HG03097 (cell line): ENCODE measurements at regions not wholly inside any gene's neighbourhood (a gene's known extent, or its start where the extent isn't known, plus 50 kb on each side); places are given as distances from the start of the nearest gene placed in this dataset.
"Not testable (repeated sequence)": the region's sequence is repeated elsewhere in the genome, so short reads cannot be mapped to it uniquely, and the experiment has no call there.

ENCODE experiments used
- ATAC-seq: cut with Tn5 transposase; IDR thresholded peaks from one replicate; pipeline ENCODE4 v1.9.1; 2021; ENCODE audit not compliant: unreplicated experiment, low FRiP score

DNA sequence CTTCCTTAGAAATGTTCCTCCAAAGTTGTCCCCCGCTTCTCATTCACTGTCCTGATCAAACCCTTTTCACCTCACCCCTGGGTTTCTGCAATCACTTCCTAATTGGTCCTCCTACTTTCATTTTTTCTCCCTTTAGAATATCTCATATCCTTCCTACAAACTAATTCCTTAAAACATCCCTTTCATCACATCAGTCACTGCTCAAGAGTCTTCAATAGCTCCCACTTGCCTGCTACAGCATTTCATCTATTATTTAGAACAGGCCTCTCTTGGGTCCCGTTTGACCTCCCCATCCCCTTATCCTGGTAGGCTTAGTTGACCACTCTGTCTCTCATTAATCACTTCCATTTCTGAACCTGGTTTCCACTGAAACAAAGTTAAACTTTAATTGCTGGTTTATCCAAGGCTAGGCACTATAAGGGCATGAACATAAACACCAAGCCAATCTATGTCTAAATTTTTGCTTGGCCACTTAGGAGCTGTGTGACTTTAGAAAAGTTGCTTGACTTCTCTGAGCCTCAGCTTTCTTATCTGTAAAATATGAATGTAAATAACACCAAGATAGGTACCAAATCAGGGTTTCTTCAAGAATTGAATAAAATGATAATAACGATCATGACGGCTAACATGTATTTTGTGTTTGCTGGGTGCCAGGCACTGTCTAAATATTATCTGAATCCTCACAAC is 202.1 kb upstream of the WWC1 start:
- no peak for ATAC-seq

DNA sequence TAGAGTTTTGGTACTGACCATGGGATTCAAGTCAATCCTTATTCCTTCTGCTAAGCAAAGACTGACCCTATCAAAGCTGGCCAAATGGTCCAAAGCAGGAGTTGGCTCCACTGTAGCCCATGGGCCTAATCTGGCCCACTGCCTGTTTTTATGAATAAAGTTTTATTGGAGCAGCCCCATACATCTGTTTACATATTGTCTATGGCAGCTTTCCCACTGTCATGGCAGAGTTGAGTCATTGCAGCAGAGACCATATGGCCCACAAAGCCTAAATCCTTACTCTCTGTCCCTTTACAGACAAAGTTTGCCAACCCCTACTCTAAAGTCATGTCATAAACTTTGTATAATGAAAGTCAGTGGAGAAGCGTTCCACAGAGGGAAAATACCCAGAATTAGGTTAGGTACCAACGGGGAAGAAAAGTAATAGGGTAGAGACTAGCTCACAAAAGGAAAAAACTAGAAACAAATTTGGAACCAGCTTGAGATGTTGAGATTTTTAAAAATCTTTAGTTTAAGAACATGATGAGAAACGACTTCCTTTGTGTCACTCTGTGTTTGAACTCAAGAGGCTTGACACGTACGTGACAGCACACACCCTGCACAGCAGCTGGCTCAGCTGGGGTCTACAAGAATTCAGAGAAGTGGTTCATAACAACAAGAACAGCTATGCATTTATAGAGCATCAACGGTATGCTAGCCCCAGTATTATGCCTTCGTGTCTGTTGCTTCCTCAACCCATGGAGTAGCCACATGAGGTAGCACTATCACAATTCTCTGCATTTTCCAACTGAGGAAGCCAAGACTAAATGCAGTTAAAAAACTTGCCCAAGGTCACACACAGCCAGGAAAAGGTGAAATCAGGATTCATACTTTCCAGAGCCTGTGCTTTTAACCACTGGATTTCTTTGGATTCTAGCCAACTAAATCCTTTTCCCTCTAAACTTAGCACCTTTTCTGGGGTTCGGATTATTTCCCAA is 198.9 kb upstream of the WWC1 start:
- ATAC-seq, result no peak

DNA sequence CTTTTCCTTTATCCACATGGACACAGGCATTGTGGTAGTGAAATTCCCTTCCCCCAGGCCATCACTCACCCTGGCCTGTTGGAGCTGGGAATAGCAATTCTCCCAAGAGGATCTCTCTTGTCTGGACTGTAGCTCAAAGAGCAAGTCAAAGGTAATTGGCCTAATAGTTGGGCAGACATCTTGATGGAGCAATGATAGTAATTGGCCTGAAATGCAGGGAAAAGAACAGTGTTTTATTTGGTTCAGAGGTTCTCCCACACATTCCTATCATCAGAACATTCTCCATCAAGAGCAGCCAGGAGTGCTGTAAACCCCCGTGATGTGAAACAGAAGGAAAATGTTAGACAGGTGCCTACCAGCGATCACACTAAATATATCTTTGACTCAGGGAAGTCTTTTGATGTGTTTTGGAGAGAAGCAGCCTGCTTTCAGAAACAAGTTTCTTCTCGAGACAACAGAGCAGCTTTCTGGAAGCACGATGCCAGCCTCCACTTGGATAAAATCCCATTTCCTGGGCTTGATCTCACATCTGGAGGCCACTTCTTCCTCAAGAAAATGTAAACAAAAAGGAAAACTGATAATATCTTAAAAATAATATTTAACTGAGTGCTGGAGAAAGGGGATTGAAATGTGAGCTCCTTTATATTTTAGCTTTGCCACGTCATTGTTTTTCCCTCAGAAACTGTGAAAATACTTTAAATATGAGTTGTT is 198.1 kb upstream of the WWC1 start:
- no peak for ATAC-seq

DNA sequence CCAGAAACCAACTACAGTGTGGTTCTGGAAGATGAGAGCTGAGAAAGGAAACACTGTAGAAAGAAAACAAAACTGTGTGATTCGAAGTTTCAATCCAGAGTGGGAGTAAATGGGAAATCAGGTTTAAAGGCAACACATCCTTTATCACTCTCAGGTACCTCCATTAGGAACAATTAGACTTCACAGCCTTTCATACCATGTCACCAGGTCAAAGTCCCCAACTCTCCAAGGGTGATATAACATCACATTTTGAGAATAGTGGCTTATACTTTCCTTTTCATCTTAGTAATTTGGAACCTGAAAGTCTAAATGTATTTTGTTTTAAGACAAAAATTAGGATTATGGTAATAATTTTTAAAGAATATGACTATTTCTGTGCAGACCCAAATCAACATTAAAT is 194.9 kb upstream of the WWC1 start:
- ATAC-seq, result no peak

DNA sequence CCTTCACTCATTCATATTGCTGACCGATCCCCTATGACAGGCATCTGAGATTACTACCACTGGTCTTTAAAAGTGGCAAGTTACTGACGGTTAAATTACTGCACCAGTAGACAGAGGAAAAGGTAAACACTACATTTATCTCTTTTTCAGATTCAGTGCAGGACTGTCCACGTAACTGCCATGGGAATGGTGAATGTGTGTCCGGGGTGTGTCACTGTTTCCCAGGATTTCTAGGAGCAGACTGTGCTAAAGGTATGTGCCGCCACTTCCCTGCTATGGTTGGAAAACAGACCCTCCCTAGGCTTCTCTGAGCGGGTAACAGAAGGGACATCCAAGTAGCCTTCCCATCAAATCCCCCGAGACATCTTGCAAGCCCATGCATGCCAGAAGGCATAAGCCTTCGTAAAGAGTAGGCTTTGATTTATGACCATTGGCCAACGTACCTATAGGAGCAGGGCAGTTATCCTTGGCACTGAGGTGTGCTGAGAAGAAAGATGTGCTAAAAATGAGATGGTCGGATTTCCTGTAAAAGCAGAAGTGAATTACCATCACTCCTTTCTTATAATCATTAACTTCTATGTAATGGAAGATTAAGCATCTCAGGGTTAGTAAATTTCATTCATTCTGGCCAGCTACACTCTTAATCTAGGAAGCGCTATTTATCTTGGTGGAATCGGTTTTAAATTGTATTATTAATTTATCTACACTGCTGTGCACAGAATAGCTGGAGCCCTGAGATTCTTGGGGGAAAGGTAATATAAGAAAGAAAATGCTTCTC is 193.4 kb upstream of the WWC1 start:
- no peak for ATAC-seq

DNA sequence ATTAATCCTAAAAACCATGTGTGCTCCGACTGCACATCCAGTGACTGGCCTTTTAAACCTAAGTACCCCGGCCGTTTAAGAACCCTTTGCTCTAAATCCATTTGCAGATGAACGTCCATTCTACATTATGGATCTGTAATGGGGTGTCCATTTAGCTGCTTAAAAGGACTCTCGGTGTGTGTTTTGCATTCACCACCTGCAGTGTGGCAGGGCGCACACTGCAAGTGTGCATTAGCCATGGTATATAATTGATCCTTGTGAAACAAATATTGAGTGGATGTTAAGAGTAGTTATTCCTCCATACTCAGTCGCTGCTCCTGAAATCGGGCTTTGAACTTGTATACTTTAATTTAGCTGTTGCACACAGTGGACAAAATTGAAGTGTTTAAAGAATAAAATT is 190.1 kb upstream of the WWC1 start:
- no peak for ATAC-seq

DNA sequence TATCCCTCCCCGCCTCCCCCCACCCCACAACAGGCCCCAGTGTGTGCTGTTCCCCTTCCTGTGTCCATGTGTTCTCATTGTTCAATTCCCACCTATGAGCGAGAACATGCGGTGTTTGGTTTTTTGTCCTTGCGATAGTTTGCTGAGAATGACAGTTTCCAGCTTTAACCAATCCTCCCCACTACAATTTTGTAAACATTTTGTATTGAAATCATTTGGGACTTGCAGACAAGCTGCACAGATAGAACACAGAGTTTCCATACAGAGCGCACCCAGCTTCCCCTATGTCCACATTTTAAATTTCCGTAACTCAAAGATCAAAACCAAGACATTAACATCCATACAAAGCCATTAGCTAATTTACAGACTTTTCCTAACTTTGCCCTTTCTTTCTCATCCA is 188.4 kb upstream of the WWC1 start:
- ATAC-seq, result not testable (repeated sequence)

DNA sequence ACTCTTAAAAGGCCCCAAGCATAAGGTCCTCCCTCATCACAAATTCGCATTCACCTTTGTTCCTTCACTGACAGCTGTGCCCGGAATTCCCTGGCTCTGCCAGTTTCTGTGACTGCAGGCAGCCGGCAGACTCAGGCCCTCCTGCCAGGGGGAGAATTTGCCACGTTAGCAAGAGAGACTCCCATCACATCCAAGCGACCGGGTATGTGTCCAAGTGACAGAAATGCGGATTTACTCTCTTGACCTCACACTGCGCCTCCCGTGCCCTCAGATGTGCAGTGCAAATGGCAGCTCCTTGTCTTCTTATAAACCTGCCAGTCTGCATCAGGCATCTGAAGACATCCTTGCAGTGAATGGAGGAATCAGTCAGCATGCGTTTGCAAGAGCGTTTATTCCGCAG is 187.1 kb upstream of the WWC1 start:
- no peak for ATAC-seq

DNA sequence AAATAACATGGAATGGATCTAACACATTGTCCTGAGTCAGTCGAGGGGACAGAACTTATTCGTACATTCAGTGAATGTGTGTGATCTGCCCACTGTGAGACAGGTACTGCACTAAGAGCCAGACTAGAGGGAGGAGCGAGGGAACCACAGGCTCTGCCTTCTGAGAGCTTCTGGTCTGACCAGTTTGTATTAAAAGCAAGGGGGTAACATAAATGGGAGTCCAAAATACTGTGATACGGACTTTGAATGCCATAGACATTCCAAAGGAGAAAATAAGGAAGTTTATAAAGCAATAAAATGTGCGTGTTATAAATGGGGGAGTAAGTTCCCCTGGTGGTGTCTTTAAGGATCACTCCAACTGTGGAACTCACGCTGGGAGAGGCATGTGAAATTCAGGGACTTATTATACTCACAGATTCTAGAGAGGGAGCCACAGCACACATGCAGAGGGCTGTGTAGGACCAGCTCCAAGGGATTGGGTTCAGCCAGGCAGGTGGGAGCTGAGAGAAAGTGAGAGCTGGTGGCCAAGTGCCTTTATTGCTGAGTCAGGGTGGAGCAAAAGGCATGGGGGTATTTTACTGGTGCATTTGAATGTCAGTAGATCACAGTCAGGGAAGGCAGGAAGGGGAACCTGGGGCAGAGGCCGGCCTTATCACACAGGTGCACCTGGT is 186.5 kb upstream of the WWC1 start:
- ATAC-seq, result no peak

DNA sequence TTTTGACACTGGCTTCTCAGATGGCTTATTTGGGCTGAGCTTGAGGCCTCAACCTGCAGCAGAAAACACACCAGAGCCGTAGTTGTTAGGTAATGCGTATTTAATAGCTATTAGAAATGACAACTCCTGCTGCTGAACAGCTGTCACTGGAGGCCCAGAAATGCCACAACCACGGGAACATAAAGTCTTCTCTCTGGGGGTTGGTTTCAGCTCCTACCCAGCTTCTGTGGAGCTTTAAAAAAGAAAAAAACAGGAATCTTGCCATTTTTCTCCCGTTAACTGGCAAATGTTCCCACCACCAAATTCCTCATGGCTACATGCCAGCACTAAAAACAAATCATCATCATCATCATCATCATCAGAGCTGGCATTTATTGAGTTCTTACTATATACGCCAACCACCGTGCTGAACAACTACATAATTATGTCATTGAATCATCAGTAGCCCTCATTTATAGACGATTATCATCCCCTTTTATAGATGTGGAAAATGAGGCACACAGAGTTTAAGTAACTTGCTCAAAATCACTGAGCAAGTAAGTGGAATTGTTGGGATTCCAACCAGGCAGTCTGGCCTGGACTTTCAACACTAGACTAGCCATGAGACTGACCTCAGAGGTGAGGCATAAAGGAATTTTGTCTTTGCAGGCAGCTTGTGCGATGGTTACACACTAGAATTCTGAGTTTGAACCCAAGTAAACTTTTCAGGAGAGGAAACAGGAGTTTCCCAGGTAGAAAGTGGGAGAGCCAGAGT is 185.3 kb upstream of the WWC1 start:
- no peak for ATAC-seq

DNA sequence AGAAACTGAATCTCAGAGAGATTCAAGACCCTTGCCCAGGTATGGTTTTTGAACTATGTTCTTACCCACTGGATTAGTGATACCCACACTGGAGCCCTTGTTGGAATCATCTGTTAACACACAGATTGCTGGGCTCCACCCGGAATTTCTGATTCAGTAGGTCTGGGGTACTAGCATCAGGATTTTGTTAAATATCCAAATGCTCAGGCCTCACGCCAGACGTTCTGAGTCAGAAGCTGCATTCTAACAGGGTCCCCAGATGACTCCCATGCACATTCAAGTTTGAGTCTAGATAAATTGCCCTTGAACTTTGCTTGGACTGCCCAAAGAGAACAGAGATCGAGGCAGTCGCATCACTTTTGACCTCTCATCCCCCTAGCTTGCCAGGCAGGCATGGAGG is 182.0 kb upstream of the WWC1 start:
- no peak for ATAC-seq

DNA sequence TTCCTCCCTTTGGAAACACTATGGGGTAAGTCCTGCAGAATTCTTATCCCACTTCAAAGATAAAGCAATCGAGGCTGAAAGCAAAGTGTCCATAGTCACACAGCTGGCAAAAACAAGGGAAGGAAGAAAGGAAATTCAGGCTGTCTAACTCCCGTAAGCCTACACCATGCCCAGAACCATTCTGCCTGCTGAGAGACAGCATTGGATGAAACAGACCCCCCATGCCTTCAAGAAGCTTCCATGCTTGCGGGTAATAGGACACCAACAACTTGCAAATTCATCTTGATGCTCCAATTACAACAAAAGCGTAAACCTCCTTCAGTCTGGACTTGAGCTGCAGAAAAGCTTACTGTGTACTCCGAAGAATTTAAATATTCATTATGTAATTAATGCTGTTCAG is 181.1 kb upstream of the WWC1 start:
- no peak for ATAC-seq

DNA sequence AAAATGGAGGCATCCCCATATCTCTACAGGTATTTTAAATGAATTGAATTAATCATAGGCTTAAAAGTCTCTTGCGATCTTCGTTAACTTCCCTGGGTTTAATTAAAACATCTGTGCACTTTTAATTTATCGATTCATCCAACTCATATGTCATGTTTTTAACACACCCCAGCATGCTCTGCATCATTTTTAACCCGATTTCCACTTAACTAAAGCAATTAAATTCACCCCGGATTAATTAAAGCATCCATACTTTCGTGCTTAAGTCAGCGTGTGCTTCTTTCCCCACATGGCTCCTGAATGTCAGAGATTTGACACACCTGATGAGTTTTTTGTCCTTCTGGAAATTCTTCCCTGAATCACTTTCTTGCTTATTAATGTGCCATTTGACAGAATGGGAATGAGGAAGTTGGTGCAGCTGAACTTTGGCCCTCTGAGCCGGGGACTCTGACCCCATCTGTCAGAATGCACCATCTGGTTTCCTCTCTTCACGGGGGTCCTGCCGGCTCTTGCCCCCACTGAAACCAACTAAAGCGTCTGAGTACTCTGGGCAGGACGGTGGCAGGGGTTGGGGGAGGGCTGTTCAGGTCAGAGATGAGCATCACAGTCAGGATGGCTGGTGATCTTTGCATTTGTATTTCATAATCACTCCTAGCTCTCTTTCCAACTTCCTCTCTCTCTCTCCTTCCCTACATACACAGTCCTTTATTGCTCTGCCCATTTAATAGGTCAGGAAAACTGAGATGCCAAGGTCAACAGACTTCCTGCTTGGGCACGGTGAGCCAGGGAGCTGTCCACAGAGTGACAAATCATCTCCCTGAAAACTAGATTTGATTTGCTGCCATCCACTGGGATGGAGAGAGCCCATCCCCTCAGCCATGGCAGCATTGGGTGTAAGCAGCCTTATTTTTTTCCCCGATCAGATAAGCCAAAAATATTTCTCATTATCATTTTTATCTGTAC is 180.3 kb upstream of the WWC1 start:
- ATAC-seq, result no peak

DNA sequence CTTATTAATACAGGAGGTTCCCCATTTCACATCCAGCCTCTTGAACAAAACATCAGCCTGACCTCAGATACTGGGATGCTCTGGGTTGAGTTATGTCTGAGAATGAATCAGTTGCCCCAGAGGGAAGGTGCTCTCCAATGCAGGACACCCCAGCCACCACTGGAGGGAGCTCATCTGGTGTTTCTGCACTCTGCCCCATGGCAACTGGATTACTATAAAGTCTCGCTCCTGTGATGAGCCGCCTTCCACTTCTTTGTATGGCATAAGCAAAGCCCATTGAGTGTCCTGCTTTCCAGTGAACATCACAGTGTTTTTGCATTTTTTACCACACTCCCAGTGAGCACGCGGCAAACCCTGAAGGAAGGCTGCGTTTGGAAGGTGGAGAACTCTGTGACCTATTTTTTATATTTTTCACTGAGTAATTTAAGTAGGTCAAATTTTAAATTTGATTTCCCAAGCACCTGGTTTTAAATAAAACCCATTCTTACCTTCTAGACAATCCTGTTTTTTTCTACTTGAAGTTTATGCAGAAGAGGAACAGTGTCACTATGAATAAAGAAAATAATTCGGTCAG is 176.9 kb upstream of the WWC1 start:
- ATAC-seq, result no peak

DNA sequence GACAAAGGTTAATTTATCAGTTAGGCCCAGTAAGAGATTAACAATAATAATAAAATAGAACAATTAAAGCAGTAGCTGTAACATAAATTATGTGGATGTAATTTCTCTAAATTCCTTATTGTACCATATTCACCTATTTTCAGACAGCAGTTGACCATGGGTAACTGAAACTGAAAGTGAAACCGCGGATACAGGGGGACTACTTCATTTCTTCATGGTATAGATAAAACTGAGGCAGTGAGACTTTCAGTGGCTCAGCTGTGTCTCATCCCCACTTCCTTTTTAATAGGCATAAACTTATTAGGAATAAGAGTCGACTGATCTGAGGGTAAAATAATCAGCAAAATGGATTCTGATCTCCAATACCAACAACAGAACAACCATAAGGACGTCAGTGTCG is 174.0 kb upstream of the WWC1 start:
- ATAC-seq, result no peak

DNA sequence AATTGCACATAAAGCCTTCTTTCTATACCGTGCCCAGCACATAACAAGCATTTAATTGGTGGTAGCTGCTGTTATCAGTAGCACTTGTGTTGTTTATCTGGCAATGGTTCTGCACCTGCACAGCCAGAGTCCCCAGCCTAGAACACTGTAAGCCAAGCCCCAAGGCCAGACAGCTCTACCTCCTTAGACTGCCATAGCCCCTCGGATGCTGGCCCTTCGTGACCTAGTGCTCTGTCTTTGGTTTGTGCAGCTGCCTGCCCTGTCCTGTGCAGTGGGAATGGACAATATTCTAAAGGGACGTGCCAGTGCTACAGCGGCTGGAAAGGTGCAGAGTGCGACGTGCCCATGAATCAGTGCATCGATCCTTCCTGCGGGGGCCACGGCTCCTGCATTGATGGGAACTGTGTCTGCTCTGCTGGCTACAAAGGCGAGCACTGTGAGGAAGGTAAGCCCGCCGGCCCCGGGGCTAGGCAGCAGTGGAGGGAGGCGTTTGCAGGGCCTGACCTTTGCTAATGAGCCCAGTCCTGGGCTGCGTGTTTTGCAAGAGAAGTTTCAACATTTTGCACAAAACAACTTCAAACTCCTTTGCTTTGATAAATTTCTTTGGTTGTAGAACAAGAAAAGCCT is 173.3 kb upstream of the WWC1 start:
- ATAC-seq, result no peak

DNA sequence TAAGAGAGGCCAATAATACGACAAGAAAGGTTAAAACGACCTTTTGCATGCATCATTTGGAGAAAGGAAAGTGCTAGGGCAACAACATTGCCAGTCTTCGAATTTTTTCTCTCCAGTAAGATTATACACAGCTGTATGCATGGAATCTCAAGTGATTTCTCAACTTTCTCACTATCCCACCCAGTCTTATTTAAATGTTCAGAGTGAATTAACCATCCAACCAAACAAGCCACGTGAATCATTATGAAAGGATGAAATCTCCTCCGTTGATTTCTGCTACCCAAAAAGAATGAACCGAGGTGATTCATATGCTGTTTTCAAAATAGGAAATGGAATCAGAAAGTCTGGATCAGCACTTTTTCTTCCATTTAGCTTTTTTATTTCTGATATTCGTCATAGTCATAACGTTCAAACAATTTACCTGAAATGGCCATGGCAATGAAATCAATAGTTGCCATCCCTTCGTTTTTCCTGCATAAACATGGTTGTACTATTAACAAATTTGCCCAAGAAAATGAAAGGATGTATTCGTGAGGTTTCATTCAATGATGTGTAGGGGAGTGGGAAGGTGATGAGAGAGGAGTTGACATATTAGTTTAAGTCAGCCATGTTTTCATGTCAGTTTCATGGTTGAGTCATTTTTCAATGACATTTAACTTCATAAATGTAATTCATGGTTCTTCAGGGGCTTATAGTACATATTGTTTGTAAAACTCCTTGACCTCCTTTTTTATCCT is 170.9 kb upstream of the WWC1 start:
- no peak for ATAC-seq
